ENCODE measurements at regions not wholly inside any gene's neighbourhood (a gene's known extent, or its start where the extent isn't known, plus 50 kb on each side); places are given as distances from the start of the nearest gene placed in this dataset.

DNA sequence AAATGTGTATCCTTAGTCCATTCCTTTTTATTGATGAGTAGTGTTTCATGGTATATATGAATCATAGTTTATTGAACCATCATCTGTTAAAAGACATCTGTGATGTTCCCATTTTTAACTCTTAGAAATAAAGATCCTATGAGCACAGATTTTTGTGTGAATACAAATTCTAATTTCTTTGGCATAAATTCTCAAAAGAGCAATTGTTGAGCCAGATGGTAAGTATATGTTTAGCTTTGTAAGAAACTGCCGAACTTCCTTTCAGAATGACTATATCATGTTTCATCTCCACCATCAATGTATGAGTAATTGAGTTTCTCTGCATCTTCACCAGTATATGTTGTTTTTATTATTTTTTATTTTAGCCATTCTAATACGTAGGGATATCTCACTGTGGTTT, 526.4 kb downstream of the CDH10 start:
- CTCF ChIA-PET, result no interaction called here
- Histone ChIP-seq H3K36me3 (ENCODE audit: control insufficient read depth, insufficient read depth, low read length) (no peaks in the 10 kb centered on the region), H3K4me3 (ENCODE audit: low read depth, low read length) (no peak overlapping the region), H3K27me3 (ENCODE audit: control insufficient read depth, insufficient read depth, low read length) (no peaks in the 10 kb centered on the region)
- TF ChIP-seq, protein P1, sequence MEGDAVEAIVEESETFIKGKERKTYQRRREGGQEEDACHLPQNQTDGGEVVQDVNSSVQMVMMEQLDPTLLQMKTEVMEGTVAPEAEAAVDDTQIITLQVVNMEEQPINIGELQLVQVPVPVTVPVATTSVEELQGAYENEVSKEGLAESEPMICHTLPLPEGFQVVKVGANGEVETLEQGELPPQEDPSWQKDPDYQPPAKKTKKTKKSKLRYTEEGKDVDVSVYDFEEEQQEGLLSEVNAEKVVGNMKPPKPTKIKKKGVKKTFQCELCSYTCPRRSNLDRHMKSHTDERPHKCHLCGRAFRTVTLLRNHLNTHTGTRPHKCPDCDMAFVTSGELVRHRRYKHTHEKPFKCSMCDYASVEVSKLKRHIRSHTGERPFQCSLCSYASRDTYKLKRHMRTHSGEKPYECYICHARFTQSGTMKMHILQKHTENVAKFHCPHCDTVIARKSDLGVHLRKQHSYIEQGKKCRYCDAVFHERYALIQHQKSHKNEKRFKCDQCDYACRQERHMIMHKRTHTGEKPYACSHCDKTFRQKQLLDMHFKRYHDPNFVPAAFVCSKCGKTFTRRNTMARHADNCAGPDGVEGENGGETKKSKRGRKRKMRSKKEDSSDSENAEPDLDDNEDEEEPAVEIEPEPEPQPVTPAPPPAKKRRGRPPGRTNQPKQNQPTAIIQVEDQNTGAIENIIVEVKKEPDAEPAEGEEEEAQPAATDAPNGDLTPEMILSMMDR (IDR thresholded peaks at IDR 0.05; ENCODE audit: insufficient read depth, low read depth, low read length), result no peak
- POLR2A ChIA-PET, result no interaction called here
- no peak for DNase-seq (ENCODE audit: low read depth)

DNA sequence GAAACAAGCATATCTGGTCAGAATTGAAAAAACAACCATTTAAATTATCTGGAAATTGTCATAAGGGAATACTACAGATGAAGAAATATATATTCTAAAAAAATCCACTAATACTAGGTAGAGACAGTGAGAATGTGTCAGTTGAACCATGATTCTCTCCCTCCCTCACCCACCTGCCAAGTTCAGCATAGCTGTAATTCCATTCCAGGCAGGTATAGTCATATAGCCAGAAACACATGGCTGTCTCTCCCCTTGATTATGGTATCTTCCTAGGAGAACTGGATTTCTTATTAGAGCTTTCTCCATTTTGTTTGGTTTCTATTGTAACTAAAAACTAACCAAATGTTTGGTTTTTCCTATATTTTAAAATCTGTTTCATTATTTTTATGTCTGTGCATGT, 509.2 kb downstream of the CDH10 start:
- CTCF ChIA-PET, result no interaction called here
- no peak for DNase-seq (ENCODE audit: low read depth)
- no peaks in the 10 kb centered on the region for H3K27me3 ChIP-seq (ENCODE audit: control insufficient read depth, insufficient read depth, low read length)
- POLR2A ChIA-PET, result no interaction called here
- H3K4me3 ChIP-seq (ENCODE audit: low read depth, low read length), result no peak overlapping the region
- TF ChIP-seq, protein P1 (IDR thresholded peaks at IDR 0.05; ENCODE audit: insufficient read depth, low read depth, low read length), result no peak
- no peaks in the 10 kb centered on the region for H3K36me3 ChIP-seq (ENCODE audit: control insufficient read depth, insufficient read depth, low read length)

DNA sequence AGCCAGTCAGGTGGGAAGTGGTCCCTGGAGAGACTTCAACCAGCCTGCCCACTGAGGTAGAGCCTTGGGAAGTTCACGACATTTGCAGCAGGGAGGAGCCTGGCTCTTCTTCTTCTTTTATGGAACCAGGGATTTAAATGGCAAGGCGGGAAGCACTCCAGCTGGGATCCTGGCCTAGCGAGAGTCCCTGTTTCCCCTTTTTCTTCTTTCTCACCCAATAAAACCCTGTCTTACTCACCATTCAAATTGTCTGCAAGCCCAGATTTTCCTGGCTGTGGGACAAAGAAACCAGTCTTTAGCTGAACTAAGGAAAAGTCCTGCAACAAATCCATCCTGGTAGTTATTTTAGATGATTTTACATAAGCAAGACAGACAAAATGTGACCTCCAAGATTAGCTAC, 503.7 kb downstream of the CDH10 start:
- ChIA-PET POLR2A (no interaction called here), CTCF (no interaction called here)
- Histone ChIP-seq H3K4me3 (ENCODE audit: low read depth, low read length) (no peak overlapping the region), H3K27me3 (ENCODE audit: control insufficient read depth, insufficient read depth, low read length) (no peaks in the 10 kb centered on the region), H3K36me3 (ENCODE audit: control insufficient read depth, insufficient read depth, low read length) (no peaks in the 10 kb centered on the region)
- TF ChIP-seq, protein P1 (IDR thresholded peaks at IDR 0.05; ENCODE audit: insufficient read depth, low read depth, low read length), result no peak
- DNase-seq (ENCODE audit: low read depth), result no peak

DNA sequence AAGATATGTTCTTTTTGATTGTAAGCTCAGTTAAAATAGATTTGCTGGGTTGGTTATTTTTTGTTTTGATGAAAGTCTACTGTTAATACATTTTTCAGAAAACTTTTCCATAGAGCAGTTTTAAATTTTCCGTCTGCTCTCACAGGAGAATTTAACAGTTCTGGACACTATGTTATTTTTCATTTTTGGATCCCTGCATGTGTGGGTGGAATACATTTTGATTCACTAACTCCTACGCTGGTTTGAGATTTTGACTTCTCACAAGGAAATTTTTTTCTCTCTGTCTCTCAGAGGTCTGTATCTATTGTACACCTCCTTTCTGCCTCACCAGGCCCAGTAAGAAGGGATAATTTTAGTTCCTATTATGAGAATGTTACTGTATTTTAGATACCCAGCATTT, 502.4 kb downstream of the CDH10 start:
- CTCF ChIA-PET, result no interaction called here
- Histone ChIP-seq H3K36me3 (ENCODE audit: control insufficient read depth, insufficient read depth, low read length) (no peaks in the 10 kb centered on the region), H3K27me3 (ENCODE audit: control insufficient read depth, insufficient read depth, low read length) (no peaks in the 10 kb centered on the region), H3K4me3 (ENCODE audit: low read depth, low read length) (no peak overlapping the region)
- TF ChIP-seq, protein P1 (IDR thresholded peaks at IDR 0.05; ENCODE audit: insufficient read depth, low read depth, low read length), result no peak
- POLR2A ChIA-PET, result no interaction called here
- no peak for DNase-seq (ENCODE audit: low read depth)

DNA sequence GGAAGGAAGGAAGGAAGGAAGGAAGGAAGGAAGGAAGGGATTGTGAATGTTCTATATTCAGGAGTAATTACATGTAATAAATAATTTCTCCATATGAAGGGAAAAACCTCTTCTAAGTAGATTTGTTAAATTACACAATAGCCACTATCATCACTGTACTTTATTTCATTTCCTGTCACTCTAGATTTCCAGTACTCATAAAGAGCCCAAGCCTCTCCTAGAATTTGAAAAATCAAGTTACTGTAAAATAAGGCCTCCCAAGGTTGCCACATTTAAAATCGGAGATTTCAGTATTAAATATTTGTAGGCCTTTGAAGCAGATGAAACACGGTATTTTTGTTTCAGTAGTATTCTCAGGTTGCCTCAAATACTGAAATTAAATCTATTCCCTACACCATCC, 499.0 kb downstream of the CDH10 start:
- POLR2A ChIA-PET, result no interaction called here
- H3K4me3 ChIP-seq (ENCODE audit: low read depth, low read length), result no peak overlapping the region
- H3K36me3 ChIP-seq (ENCODE audit: control insufficient read depth, insufficient read depth, low read length), result no peaks in the 10 kb centered on the region
- CTCF ChIA-PET, result no interaction called here
- H3K27me3 ChIP-seq (ENCODE audit: control insufficient read depth, insufficient read depth, low read length), result no peaks in the 10 kb centered on the region
- TF ChIP-seq, protein P1 (IDR thresholded peaks at IDR 0.05; ENCODE audit: insufficient read depth, low read depth, low read length), result no peak
- no peak for DNase-seq (ENCODE audit: low read depth)
